ENCODE measurements at regions not wholly inside any gene's neighbourhood (a gene's known extent, or its start where the extent isn't known, plus 50 kb on each side); places are given as distances from the start of the nearest gene placed in this dataset.
A peak's percentile ranks its signal among the peaks of the same experiment; 100 is the strongest.

DNA sequence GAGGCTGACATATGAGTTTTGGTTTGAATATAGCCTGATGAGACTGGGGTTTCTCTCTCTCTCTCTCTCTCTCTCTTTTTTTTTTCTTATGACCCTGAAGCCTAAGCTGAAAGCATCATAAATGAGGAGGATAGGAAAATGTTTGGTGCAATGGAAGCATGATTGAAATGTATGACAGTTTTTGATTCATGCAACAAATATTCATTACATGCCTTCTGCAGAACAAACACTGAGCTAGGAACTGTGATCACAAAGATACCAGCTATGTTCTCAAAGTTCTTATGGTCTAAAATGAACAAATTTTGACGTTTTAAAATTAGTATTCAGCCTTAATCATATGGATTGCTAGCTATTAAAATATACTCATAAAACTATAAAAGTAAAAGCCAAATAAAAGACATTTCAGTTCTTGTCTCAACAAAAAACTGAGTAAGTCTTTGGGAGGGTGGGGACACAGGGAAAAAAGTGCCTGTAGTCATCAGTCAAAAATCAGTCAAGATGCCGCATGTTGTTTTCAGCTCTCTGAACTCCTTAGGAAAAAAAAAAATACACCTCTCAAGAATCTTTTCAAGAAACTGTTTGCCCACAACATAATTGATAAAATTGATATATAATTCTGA is 57.2 kb downstream of the NKX6-1 start:
- no peak for DNase-seq

GRCh38 chr4:84439996-84440395 is 59.1 kb downstream of the NKX6-1 start:
- no peak for DNase-seq

DNA sequence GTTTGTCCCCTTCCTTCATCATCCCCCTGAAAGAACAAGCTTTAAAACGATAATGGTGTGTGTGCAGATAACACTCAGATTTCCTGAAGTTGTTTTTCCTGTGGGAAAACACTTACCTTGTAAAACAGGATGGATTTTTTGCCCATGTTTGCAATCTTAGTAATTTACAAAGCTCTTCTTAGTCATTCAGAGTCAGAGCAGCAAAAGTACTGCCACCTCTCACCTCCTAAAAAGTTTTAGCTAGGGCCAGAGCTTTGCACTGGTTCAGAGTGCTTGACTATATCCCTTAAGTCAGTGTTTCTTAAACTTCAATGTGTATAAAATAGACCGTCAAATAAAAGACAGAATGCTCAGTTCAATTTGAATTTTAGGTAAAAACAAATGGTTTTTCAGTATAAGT is 62.3 kb downstream of the NKX6-1 start:
- no peak for DNase-seq

DNA sequence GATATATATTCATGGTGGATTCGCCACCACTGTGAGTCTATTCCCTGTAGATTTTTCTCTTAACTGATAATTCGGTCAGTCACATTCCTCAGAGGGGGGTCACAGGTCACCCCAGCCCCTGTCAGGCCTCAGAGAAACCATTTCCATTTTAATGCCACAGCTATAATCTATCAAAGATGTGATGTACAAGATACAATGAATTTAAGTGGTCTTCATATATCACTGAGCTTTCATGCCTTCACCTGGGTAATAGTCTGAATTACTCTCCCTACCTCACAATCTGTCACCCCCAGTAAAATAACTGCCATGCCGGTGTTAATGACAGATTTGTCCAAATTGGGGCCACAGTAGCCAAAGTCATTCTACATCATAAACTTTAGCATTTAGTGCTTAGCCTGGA is 64.7 kb downstream of the NKX6-1 start:
- DNase-seq: no peak

DNA sequence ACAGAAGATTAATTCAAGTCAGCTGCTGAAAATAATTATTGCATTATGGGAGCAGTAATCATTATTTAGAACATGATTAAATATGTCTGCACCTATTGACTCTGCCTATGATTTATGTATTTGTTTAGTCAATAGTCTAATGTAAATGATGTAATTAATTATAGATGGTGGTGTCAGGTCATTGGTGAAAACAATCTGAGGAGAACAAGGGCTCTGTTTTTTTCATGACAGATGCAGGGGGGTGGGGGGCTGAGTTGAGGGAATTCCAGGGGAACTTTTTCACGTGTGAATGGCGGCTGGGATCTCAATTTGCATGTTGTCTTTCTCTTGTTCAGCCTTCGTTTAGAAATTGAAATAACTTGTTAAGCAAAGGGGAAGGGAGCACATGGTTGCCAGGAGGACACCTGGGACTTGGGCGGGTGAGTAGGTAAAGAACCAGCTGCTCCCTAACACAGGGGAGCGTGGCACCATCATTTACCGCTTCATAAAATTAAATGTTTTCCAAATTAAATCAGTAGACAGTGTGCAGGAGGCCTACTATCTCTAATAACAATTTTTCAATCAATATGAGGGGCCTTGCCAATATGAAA is 65.4 kb downstream of the NKX6-1 start:
- DNase-seq: no peak

GRCh38 chr4:84432713-84433112 is 66.4 kb downstream of the NKX6-1 start:
- no peak for DNase-seq

GRCh38 chr4:84420608-84421007 is 78.5 kb downstream of the NKX6-1 start:
- no peak for DNase-seq

GRCh38 chr4:84419201-84419600 is 79.9 kb downstream of the NKX6-1 start:
- DNase-seq: no peak

DNA sequence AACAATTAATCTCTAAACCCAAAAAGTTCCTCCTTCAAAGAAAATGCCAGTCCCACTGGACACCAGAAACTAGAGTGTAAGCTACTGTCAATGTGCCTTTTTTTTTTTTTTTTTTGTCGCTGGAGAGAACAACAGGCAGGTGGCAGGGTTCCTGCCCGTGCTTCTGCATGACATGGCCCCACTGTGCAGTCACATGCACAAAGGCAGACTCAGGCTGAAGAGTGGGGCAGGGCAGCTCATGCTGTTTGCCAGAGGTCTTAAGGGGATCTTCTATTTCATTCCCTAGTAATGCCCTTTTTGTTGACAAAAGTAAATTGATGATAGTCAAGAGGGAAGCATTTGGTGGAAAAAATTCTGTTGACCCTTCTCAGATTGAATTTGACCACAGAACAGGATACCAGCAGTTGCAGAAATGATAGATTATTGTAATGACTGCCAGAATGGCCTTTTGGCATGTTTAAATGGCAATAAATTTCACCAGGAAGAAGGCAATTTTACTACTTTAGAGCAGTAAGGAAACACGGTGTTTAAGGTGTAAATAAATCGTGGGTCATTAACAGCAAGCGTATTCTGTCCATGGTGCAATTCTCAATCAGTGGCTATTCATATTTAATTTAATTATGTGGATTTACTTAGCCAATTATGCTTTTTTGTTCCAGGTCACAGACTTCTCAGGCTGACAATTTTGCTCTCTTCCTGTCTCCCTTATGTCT is 80.9 kb downstream of the NKX6-1 start:
- no peak for DNase-seq

- DNase-seq: no peak
Measured at GRCh38 chr4:84413976-84414375, 85.1 kb downstream of the NKX6-1 start.

DNA sequence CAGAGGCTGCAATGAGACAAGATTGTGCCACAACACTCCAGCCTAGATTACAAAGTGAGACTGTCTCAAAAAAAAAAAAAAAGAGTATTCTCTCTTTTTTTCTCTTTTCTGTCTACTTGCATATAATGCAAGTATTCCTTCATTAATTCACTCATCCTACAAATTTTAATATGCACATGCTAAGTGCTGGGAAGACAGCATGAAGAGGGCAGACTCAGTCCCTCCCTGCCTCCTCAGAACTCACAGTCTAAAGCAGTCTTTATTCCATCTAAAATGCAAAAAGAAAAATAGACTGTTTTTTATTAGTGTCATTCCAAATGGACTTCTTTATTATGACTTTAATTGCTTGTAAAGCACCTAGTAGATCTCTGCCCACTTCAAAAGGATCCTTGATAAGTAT is 85.6 kb downstream of the NKX6-1 start:
- no peak for DNase-seq

DNA sequence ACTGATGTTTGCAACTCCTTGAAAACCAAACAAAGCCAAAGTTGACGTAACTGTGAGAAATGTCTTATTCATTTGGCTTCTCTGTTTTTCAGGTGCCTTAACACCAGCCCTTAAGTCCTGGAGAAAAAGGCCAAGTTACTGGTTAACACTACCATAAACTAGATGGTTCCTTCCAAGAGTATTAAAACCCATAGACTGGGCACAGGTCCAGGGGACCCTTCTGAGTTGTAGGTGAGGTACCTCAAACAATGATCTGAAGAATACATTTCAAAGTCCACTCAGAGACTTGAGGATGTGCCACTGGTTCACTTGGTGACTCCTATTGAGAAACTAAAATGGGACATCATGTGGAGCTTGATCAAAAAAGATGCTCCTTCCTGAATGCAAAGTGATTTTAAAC is 87.0 kb downstream of the NKX6-1 start:
- DNase-seq: no peak

- no peak for DNase-seq
Measured at GRCh38 chr4:84407554-84408407, 91.3 kb downstream of the NKX6-1 start.

- no peak for DNase-seq
Measured at GRCh38 chr4:84403656-84404055, 95.4 kb downstream of the NKX6-1 start.

GRCh38 chr4:84401701-84402306 is 97.3 kb downstream of the NKX6-1 start:
- DNase-seq: peak; percentile 49

DNA sequence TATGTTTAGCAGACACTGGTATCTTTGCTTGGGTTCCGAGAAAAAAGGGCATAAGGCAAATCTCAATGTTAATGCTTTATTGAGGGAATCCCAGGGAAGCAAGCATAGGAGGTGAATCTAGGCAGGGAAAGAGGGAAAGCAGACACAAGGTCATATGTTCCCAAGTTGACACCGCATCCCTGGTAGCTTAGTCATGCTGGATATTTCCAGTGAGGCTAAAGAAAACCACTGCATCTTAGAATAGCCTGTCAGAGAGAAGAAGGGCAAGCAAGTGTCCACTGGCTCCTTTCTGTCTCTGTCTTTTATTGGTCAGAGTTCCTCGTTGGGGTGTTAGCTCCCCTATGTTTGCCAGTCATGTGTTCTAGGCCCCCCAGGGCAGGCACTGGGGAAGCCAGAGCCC is 104.7 kb downstream of the NKX6-1 start:
- DNase-seq: no peak

- no peak for DNase-seq
Measured at GRCh38 chr4:84392951-84393590, 106.0 kb downstream of the NKX6-1 start.

- no peak for DNase-seq
Measured at GRCh38 chr4:84389406-84389805, 109.7 kb downstream of the NKX6-1 start.

GRCh38 chr4:84385203-84385602 is 113.9 kb downstream of the NKX6-1 start:
- DNase-seq: no peak

DNA sequence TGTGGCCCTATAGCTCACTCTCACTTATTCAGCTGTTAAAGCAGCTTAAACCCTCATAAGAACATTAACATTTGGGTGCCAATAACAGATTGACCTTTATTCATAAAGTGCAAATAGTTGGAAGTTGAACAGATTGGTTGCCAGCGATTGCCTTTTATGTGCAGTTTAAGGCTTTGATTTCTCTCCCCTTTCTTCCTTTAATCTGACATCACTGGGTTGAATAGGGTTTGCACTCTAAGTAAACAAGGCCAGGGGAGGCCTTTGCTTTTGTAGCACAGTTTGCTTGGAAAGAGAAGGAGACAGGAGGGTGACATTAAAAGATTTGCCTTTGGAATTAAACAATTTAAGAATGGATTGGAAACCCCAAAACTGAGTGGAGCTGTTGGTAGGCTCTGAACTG is 114.3 kb downstream of the NKX6-1 start:
- DNase-seq: no peak

DNA sequence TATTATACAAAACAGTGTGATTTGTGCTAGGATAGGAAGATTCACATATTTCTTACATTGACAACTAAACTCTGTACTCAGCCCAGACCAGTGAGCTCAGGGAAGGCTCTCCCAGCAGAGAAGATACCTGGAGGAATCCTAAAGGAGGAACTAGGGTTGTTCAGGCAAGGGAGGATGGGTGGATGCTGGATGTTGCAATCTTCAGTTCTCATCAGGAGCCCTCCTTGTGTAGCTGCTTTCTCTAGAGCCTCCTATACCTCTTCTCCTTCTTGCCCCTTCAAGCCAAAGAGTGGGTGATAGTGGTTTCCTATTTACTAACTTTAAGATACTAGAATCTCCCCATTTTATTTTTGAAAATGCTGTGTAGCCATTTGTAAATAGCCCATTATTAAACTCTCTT is 117.3 kb downstream of the NKX6-1 start:
- no peak for DNase-seq

DNA sequence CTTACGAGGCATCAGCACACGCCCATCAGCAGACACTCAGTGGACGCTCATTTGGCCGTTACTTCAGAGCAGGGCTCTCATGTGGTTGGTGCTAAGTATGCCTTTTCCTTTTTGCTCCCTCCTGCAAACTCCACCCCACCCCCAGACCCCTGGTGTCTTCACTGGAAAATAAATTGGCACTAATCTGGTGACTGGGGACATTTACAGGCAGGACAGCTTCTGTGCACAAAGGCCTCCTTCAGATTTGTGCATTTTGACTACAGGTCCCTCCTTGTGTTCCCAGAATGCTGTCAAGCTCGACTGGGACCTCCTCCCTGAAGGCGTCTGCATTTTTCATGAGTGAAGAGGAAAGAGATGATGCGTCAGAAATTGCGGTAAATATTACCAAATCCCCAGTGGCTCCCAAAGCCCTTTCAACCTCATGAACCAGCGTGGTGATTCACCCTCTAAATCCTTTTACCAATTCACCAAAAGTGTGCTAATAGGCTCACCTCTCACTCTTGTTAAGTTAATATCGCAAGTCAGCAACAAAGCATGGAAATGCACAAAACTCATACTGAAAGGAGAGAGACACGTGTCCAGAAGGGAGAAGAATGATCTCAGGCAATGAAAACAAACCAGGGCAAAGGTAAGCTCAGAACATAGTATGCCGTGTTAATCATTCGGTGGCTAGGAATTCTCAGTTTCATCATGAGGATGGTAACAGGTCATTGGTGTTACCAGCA is 119.0 kb downstream of the NKX6-1 start:
- no peak for DNase-seq

Data from NCI-H446 treated with DMSO at 0.1 percent for 48 hours (cell line).